Astrocyte (in vitro differentiated cells and primary cell): ENCODE measurements at regions not wholly inside any gene's neighbourhood (a gene's known extent, or its start where the extent isn't known, plus 50 kb on each side); places are given as distances from the start of the nearest gene placed in this dataset.

Experiments used
- DNase-seq: peaks from one replicate; pipeline ENCODE4 v3.0.0-alpha.2; 2010; ENCODE audit warnings: low read depth
- FAIRE-seq: peaks from 2 replicates; lab custom pipeline; 2011; peaks lifted over from hg19 to GRCh38; lab: Jason Lieb, UNC
- H2AFZ ChIP-seq: 2 replicates; pipeline ENCODE4 v1.6.0; 2012; ENCODE audit warnings: low read depth, low read length, inconsistent platforms
- H3K27ac ChIP-seq: 2 replicates; pipeline ENCODE4 v1.5.1; 2011; ENCODE audit warnings: low read depth, low read length, inconsistent platforms
- H3K27me3 ChIP-seq: 2 replicates; pipeline ENCODE4 v1.6.0; 2011; ENCODE audit warnings: low read length, inconsistent platforms; ENCODE audit not compliant: insufficient read depth
- H3K36me3 ChIP-seq: 2 replicates; pipeline ENCODE4 v1.5.1; 2011; ENCODE audit warnings: low read length, inconsistent platforms; ENCODE audit not compliant: insufficient read depth
- H3K4me1 ChIP-seq: 2 replicates; pipeline ENCODE4 v1.5.1; 2011; ENCODE audit warnings: low read length, inconsistent platforms; ENCODE audit not compliant: insufficient read depth
- H3K4me2 ChIP-seq: 2 replicates; pipeline ENCODE4 v1.6.0; 2012; ENCODE audit warnings: low read length, inconsistent platforms
- H3K4me3 ChIP-seq: 2 replicates; pipeline ENCODE4 v1.5.1; 2011; ENCODE audit warnings: low read depth, mild to moderate bottlenecking, low read length, inconsistent platforms; ENCODE audit not compliant: insufficient read depth
- H3K79me2 ChIP-seq: 2 replicates; pipeline ENCODE4 v1.6.0; 2012; ENCODE audit warnings: mild to moderate bottlenecking, low read length, inconsistent platforms; ENCODE audit not compliant: insufficient read depth
- H3K9ac ChIP-seq: 2 replicates; pipeline ENCODE4 v1.6.0; 2012; ENCODE audit warnings: mild to moderate bottlenecking, low read length, inconsistent platforms
- H3K9me3 ChIP-seq: 2 replicates; pipeline ENCODE4 v1.5.1; 2012; ENCODE audit warnings: low read depth, mild to moderate bottlenecking, low read length, inconsistent platforms; ENCODE audit not compliant: insufficient read depth
- H4K20me1 ChIP-seq: 2 replicates; pipeline ENCODE4 v1.6.0; 2012; ENCODE audit warnings: low read length, inconsistent platforms; ENCODE audit not compliant: insufficient read depth
- H3K27ac Mint-ChIP-seq: one replicate; pipeline ENCODE4 v1.8.0; 2021; ENCODE audit warnings: mild to moderate bottlenecking, mixed read lengths; ENCODE audit not compliant: unreplicated experiment
- H3K27me3 Mint-ChIP-seq: one replicate; pipeline ENCODE4 v1.8.0; 2021; ENCODE audit warnings: low read depth, mixed read lengths; ENCODE audit not compliant: unreplicated experiment
- H3K36me3 Mint-ChIP-seq: one replicate; pipeline ENCODE4 v1.8.0; 2021; ENCODE audit warnings: low read depth, mixed read lengths; ENCODE audit not compliant: unreplicated experiment
- H3K4me1 Mint-ChIP-seq: one replicate; pipeline ENCODE4 v1.8.0; 2021; ENCODE audit warnings: low read depth, mixed read lengths; ENCODE audit not compliant: unreplicated experiment
- H3K4me3 Mint-ChIP-seq: one replicate; pipeline ENCODE4 v1.8.0; 2021; ENCODE audit warnings: mild to moderate bottlenecking, moderate library complexity, mixed read lengths; ENCODE audit not compliant: unreplicated experiment
- H3K9me3 Mint-ChIP-seq: one replicate; pipeline ENCODE4 v1.8.0; 2021; ENCODE audit warnings: mild to moderate bottlenecking, mixed read lengths; ENCODE audit not compliant: unreplicated experiment
- CTCF ChIP-seq: IDR thresholded peaks from 2 replicates; pipeline ENCODE4 v1.5.1; 2011; ENCODE audit warnings: low read depth, mild to moderate bottlenecking, inconsistent platforms, low read length, moderate library complexity; ENCODE audit not compliant: insufficient read depth
- EZH2 ChIP-seq: IDR thresholded peaks from 2 replicates; pipeline ENCODE4 v1.6.1; 2012; ENCODE audit warnings: mild to moderate bottlenecking, low read length, inconsistent platforms; ENCODE audit not compliant: insufficient read depth

- H3K36me3 Mint-ChIP-seq = no peaks in the 10 kb centered on the region
- TF ChIP-seq CTCF = no peak
- TF ChIP-seq EZH2 = no peak
- no peaks in the 10 kb centered on the region for H3K9me3 ChIP-seq
- H4K20me1 ChIP-seq = peaks cover 4% of the 10 kb centered on the region
- H3K27me3 ChIP-seq = peaks cover 3% of the 10 kb centered on the region
- H2AFZ ChIP-seq = no peak overlapping the region
- H3K9me3 Mint-ChIP-seq = no peaks in the 10 kb centered on the region
- H3K79me2 ChIP-seq = no peaks in the 10 kb centered on the region
- H3K4me1 Mint-ChIP-seq = no peaks in the 10 kb centered on the region
- no peak overlapping the region for H3K4me2 ChIP-seq
- FAIRE-seq (no peak), DNase-seq (no peak)
- H3K27me3 Mint-ChIP-seq = peaks cover 8% of the 10 kb centered on the region
- H3K4me1 ChIP-seq = no peaks in the 10 kb centered on the region
- no peak overlapping the region for H3K4me3 Mint-ChIP-seq
- no peak overlapping the region for H3K27ac Mint-ChIP-seq
- no peak overlapping the region for H3K9ac ChIP-seq
- no peak overlapping the region for H3K4me3 ChIP-seq
- no peak overlapping the region for H3K27ac ChIP-seq
- no peaks in the 10 kb centered on the region for H3K36me3 ChIP-seq
Observed at GRCh38 chr14:65819569-65819968, 407.0 kb downstream of the FUT8 start.

GRCh38 chr14:65821224-65821753 lies 408.8 kb downstream of the FUT8 start:
- FAIRE-seq (no peak), DNase-seq (no peak)
- Mint-ChIP-seq H3K27ac (no peak overlapping the region), H3K36me3 (no peaks in the 10 kb centered on the region), H3K27me3 (peaks cover 12% of the 10 kb centered on the region), H3K4me3 (no peak overlapping the region), H3K9me3 (no peaks in the 10 kb centered on the region), H3K4me1 (no peaks in the 10 kb centered on the region)
- Histone ChIP-seq H3K9me3 (no peaks in the 10 kb centered on the region), H3K4me2 (no peak overlapping the region), H3K79me2 (no peaks in the 10 kb centered on the region), H3K9ac (no peak overlapping the region), H3K4me3 (no peak overlapping the region), H2AFZ (no peak overlapping the region), H3K27ac (no peak overlapping the region), H3K27me3 (peaks cover 13% of the 10 kb centered on the region), H3K4me1 (no peaks in the 10 kb centered on the region), H3K36me3 (no peaks in the 10 kb centered on the region), H4K20me1 (peaks cover 4% of the 10 kb centered on the region)
- TF ChIP-seq CTCF = no peak
- TF ChIP-seq EZH2 = no peak

- no peak overlapping the region for H3K27ac ChIP-seq
- Mint-ChIP-seq H3K4me3 (no peak overlapping the region), H3K4me1 (no peaks in the 10 kb centered on the region), H3K9me3 (no peaks in the 10 kb centered on the region), H3K27ac (no peak overlapping the region), H3K36me3 (no peaks in the 10 kb centered on the region), H3K27me3 (peaks cover 34% of the 10 kb centered on the region)
- no peaks in the 10 kb centered on the region for H3K36me3 ChIP-seq
- peaks cover 31% of the 10 kb centered on the region for H3K27me3 ChIP-seq
- H2AFZ ChIP-seq = no peak overlapping the region
- FAIRE-seq (peak; percentile 41), DNase-seq (peak; percentile 40)
- no peaks in the 10 kb centered on the region for H3K79me2 ChIP-seq
- no peak overlapping the region for H3K9ac ChIP-seq
- H4K20me1 ChIP-seq = no peaks in the 10 kb centered on the region
- peaks cover under 1% of the 10 kb centered on the region for H3K9me3 ChIP-seq
- no peaks in the 10 kb centered on the region for H3K4me1 ChIP-seq
- H3K4me2 ChIP-seq = no peak overlapping the region
- no peak overlapping the region for H3K4me3 ChIP-seq
- TF ChIP-seq CTCF (peak; percentile 93), EZH2 (no peak)
Observed at GRCh38 chr14:65824285-65824977, 411.9 kb downstream of the FUT8 start.
